Hematopoietic multipotent progenitor cell treated with erythropoietin and hydrocortisone succinate and interleukin-3 and kit ligand, for 6 days (in vitro differentiated cells): ENCODE measurements at regions not wholly inside any gene's neighbourhood (a gene's known extent, or its start where the extent isn't known, plus 50 kb on each side); places are given as distances from the start of the nearest gene placed in this dataset.

Experiments used
- DNase-seq: peaks from one replicate; pipeline ENCODE4 v3.0.0-alpha.2; 2015

- no peak for DNase-seq
Measured at GRCh38 chr11:23041001-23041503, 180.8 kb upstream of the CCDC179 start.

- no peak for DNase-seq
Measured at GRCh38 chr11:23058656-23059055, 198.4 kb upstream of the CCDC179 start.

- DNase-seq: no peak
Measured at GRCh38 chr11:23063276-23063675, 203.0 kb upstream of the CCDC179 start.

GRCh38 chr11:23078289-23078971 lies 218.2 kb upstream of the CCDC179 start:
- DNase-seq: no peak

- no peak for DNase-seq
Measured at GRCh38 chr11:23079382-23079813, 219.1 kb upstream of the CCDC179 start.

GRCh38 chr11:23087407-23087806 lies 227.1 kb upstream of the CCDC179 start:
- no peak for DNase-seq

- no peak for DNase-seq
Measured at GRCh38 chr11:23090659-23091058, 230.4 kb upstream of the CCDC179 start.

GRCh38 chr11:23095650-23096189 lies 235.4 kb upstream of the CCDC179 start:
- no peak for DNase-seq

GRCh38 chr11:23097891-23098290 lies 237.6 kb upstream of the CCDC179 start:
- peak; percentile 5 for DNase-seq

- no peak for DNase-seq
Measured at GRCh38 chr11:23099256-23099655, 239.0 kb upstream of the CCDC179 start.

- no peak for DNase-seq
Measured at GRCh38 chr11:23100726-23101125, 240.5 kb upstream of the CCDC179 start.

GRCh38 chr11:23103416-23103815 lies 243.1 kb upstream of the CCDC179 start:
- DNase-seq: no peak

- DNase-seq: no peak
Measured at GRCh38 chr11:23111527-23111926, 251.3 kb upstream of the CCDC179 start.

GRCh38 chr11:23112390-23112789 lies 252.1 kb upstream of the CCDC179 start:
- no peak for DNase-seq

- DNase-seq: peak; percentile 63
Measured at GRCh38 chr11:23112987-23113886, 253.0 kb upstream of the CCDC179 start.

GRCh38 chr11:23113887-23114216 lies 253.6 kb upstream of the CCDC179 start:
- DNase-seq: no peak

- no peak for DNase-seq
Measured at GRCh38 chr11:23123753-23124152, 263.5 kb upstream of the CCDC179 start.

GRCh38 chr11:23124249-23124648 lies 264.0 kb upstream of the CCDC179 start:
- no peak for DNase-seq

- no peak for DNase-seq
Measured at GRCh38 chr11:23124996-23125395, 264.7 kb upstream of the CCDC179 start.

- DNase-seq: no peak
Measured at GRCh38 chr11:23127706-23128105, 267.4 kb upstream of the CCDC179 start.

- no peak for DNase-seq
Measured at GRCh38 chr11:23134627-23135026, 274.4 kb upstream of the CCDC179 start.

- no peak for DNase-seq
Measured at GRCh38 chr11:23138761-23139160, 278.5 kb upstream of the CCDC179 start.

- DNase-seq: no peak
Measured at GRCh38 chr11:23143022-23143421, 282.7 kb upstream of the CCDC179 start.

GRCh38 chr11:23151819-23152218 lies 291.5 kb upstream of the CCDC179 start:
- no peak for DNase-seq
